Esophagus squamous epithelium (tissue), 4 donors: ENCODE measurements at regions not wholly inside any gene's neighbourhood (a gene's known extent, or its start where the extent isn't known, plus 50 kb on each side); places are given as distances from the start of the nearest gene placed in this dataset.
"Not testable (repeated sequence)": the region's sequence is repeated elsewhere in the genome, so short reads cannot be mapped to it uniquely, and the experiment has no call there.

Experiments used
- POLR2A ChIP-seq, 4 donors: fragments of 450-650 bp; IDR thresholded peaks; one replicate each; pipeline ENCODE4 v1.6.1; 2017; ENCODE audit warnings: antibody characterized with exemption in 4 of 4, mild to moderate bottlenecking in 4 of 4, moderate library complexity in 3 of 4
- TF ChIP-seq, protein P1 (sequence below), 6 experiments: fragments of 450-650 bp in 4 of 6; fragments of 200-600 bp in 2 of 6; sonication (generic) in 2 of 6; IDR thresholded peaks; one replicate each; pipeline ENCODE4 v1.5.1; 2016 to 2019; ENCODE audit warnings: antibody characterized with exemption in 6 of 6, mild to moderate bottlenecking in 4 of 6, moderate library complexity in 4 of 6

DNA sequence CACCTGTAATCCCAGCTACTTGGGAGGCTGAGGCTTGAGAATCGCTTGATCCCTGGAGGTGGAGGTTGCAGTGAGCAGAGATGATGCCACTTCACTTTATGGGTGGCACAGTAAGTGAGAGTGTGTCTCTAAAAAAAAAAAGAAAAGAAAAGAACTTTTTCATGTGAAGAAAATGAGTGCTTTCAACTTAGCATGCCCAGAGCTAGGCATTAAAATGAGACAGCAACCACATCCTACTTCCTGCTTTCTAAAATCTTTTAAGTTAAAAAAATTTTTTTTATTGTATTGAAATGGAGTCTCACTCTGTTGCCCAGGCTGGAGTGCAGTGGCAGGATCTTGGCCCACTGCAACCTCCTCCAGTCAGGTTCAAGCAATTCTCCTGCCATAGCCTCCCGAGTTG, 170.4 kb upstream of the NOTCH2NLA start:
- TF ChIP-seq, protein P1, sequence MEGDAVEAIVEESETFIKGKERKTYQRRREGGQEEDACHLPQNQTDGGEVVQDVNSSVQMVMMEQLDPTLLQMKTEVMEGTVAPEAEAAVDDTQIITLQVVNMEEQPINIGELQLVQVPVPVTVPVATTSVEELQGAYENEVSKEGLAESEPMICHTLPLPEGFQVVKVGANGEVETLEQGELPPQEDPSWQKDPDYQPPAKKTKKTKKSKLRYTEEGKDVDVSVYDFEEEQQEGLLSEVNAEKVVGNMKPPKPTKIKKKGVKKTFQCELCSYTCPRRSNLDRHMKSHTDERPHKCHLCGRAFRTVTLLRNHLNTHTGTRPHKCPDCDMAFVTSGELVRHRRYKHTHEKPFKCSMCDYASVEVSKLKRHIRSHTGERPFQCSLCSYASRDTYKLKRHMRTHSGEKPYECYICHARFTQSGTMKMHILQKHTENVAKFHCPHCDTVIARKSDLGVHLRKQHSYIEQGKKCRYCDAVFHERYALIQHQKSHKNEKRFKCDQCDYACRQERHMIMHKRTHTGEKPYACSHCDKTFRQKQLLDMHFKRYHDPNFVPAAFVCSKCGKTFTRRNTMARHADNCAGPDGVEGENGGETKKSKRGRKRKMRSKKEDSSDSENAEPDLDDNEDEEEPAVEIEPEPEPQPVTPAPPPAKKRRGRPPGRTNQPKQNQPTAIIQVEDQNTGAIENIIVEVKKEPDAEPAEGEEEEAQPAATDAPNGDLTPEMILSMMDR (IDR thresholded peaks at IDR 0.05): not testable (repeated sequence)
- TF ChIP-seq POLR2A (IDR thresholded peaks at IDR 0.05): not testable (repeated sequence)
